Right hindlimb (tissue), 1 donor: ENCODE measurements at regions not wholly inside any gene's neighbourhood (a gene's known extent, or its start where the extent isn't known, plus 50 kb on each side); places are given as distances from the start of the nearest gene placed in this dataset.
A peak's percentile ranks its signal among the peaks of the same experiment; 100 is the strongest.

ENCODE experiments used
- DNase-seq: peaks from one replicate; pipeline ENCODE4 v3.0.0-alpha.2; 2018

GRCh38 chr21:16794950-16795349, 717.9 kb upstream of the CXADR start:
- no peak for DNase-seq

DNA sequence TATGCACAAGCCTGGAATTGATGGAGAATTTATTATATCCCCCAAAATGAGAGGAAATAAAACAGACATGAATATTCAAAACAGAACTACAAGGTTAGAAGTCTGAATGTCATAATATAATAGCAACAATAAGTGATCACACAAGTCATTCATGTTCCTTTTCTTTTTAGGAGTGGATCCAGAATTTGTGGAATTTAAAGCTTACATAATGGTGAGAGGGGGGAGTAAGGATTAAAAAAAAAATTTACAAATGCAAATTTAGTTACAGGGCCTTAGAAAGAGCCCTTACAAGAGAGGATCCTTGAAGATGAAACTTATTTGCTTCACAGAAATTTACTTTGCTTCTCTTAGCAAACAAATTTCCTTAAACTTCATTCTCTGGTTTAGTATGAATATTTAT, 716.1 kb upstream of the CXADR start:
- no peak for DNase-seq

DNA sequence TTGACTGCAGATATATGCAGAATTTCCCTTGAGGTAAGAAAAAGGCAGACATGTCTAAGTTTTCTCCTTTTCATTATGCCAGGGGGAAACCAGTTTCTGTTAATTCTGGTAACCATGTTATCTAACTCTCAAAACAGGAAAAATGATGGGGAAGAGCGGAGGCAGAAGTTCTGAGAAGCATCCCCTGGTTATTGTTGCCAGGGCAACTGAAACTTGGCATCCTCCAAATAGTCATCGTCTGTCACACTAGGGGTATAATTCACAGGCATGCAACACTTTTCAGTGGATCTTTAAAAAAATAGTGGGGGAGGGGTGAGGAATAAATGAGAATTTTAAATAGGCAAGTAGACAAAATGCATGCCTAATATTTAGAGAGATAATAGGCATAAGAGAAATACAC, 715.3 kb upstream of the CXADR start:
- no peak for DNase-seq

DNA sequence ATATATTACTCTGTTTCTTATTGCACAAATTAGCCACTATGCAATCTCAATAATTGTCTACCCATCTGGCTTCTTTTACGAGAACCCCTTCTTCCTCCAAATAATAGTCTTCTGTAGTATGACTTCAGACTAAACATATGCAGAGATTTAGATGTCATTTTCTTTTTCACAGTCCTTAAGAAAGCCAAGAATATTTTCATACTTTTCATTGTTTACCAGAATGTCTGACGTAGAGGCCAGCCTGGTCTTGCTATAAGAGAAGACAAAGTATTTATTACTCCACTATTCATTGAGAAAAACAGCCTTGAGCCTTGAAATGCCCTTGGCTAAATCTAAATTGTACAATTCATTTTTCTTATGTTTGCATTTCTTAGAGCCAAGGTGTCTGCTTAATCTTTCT, 714.9 kb upstream of the CXADR start:
- DNase-seq, result no peak

GRCh38 chr21:16800536-16801275, 712.1 kb upstream of the CXADR start:
- no peak for DNase-seq

DNA sequence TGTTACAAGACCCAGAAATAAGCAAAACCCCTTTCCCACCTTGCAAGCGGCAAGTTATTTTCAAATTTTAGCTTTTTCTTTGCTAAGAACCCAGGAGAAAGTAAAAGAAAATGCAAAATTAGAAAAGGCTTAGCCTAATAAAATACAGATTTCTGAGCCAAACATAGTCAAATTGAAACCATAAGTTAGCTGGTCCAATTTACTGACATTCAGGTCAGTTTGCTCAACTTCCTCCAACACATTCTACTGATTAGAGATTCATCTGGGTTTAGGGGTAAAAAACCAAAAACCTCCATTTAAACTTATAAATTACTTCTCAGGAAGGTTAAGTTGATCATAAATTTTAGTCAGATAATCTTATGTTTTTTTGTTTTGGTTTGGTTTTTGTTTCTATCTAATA, 701.8 kb upstream of the CXADR start:
- no peak for DNase-seq

- DNase-seq, result no peak
These were observed 700.9 kb upstream of the CXADR start for GRCh38 chr21:16811970-16812369.

DNA sequence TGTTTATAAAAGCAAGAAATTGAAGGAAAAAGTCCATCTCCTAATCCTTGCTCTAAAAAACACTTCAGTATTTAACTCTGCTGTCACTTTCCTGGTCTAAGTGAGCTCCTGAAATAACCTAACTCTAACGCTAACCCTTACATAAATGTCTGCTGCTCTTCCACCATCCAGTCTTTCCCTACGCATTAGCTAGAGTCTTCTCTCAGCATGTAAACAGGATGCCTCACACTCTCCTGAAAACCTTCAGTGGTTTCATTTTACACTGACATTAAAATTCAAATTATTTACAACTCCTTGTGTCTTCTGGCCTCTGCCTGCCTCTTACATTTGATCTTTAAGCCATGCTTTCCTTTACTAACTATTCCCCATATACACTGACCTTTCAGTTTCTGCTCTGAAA, 697.6 kb upstream of the CXADR start:
- DNase-seq, result no peak

- no peak for DNase-seq
These were observed 691.3 kb upstream of the CXADR start for GRCh38 chr21:16821588-16821987.

DNA sequence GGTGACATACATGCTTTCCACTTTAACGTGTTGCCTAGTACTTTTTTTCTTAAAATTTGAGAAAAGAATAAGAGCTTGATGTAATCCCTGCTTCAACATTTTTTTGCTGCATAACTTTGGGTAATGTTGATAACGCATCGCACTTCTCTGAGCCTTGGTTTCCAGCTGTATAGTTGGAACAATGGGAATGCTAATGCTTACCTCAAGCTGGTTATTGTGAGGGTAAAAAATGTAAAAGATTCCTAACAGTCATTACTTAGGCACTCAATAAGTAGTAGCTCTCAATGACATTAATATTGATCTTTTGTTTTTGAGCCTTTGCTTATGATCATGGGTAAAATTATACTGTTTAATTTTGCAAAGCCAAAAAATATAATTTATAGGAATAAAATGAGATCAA, 683.3 kb upstream of the CXADR start:
- no peak for DNase-seq

DNA sequence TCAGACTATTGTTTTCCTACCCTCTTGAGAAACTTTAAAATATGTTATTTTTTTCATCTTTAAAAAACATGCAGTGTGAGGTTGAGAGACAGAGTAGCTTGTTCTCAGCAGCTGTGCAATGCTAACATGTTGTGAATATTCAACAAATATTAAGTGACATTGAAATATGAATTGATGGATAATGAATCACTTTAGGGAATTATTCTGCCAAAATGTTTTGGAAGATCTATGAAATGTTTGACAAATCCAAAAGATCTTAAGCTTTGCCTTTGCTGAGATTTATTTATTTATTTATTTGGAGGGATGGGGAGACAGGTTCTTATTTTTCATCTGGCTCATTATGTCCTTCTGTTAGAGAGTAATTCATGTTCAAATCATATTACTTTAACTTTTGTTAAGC, 680.1 kb upstream of the CXADR start:
- DNase-seq, result no peak

DNA sequence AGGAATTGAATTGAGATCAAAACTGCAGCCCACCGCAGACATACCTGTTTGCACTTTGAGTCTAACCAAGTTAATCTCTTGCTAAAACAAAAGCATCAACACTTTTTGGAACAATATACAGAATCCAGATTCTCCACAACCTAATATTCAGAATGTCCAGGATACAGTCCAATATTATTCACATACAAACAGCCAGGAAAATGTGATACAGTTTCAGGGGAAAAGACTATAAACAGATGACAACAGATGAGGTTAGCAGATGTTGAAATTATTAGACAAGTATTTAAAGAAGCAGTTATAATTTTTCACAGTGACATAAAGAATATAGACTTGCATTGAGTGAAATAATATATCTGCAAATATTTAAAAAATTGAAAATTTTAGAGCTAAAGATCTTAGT, 678.1 kb upstream of the CXADR start:
- DNase-seq, result no peak

- no peak for DNase-seq
These were observed 675.5 kb upstream of the CXADR start for GRCh38 chr21:16837321-16837720.

GRCh38 chr21:16837721-16838120, 675.1 kb upstream of the CXADR start:
- no peak for DNase-seq

GRCh38 chr21:16838331-16838730, 674.5 kb upstream of the CXADR start:
- peak; percentile 64 for DNase-seq

DNA sequence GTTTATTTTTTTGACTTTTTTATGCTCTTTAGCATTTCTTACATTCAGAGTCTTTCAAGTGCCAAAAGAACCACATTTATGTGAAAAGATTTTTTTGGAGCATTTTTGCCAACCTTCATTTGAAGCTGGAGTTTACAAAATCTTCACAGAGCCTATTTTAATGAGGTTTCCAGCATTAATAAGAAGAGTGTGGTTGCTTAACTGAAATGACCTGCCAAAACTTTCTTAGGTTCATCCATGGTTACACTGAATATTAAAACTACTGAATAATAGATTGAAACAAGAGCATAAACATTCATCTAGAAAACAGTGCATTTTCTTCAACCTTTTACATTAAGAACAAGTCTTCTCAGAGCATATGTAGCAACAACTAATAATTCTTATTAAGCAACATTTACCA, 672.3 kb upstream of the CXADR start:
- no peak for DNase-seq

GRCh38 chr21:16841975-16842695, 670.7 kb upstream of the CXADR start:
- no peak for DNase-seq

DNA sequence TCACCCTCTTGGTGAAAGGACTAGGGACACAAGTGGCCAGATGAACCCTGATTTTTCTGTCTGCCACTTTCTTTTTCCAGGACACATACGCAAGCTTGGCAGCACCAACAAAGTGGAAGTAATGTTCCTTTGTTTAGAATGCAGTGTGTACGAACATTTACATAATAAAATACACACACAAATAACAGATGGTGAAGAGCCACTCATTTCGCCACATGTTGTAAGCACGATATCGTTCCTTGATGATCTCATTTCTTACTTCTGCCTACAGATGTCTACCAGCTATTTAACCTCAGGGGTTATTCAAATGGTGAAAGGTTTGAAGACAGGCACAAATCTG, 670.2 kb upstream of the CXADR start:
- DNase-seq, result no peak

GRCh38 chr21:16847211-16847610, 665.6 kb upstream of the CXADR start:
- no peak for DNase-seq

DNA sequence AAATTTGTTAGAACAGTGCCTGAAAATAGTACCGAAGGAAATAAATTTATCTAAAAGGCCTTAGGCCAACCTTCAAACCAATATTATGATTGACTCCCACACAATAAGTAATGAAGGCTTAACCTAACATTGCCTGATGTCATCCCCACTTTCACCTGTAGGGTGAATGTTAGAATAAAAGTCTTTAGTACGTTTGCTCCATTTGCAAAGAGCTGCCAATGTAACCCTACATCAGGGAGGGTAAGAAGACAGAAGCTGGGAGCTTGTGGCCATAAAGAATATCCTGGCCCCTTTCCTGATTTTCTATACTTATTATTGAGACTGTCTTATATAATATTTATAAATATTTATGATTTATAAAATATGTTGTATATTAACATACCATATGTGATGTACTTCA, 661.8 kb upstream of the CXADR start:
- no peak for DNase-seq

- DNase-seq, result no peak
These were observed 657.6 kb upstream of the CXADR start for GRCh38 chr21:16855164-16855667.

DNA sequence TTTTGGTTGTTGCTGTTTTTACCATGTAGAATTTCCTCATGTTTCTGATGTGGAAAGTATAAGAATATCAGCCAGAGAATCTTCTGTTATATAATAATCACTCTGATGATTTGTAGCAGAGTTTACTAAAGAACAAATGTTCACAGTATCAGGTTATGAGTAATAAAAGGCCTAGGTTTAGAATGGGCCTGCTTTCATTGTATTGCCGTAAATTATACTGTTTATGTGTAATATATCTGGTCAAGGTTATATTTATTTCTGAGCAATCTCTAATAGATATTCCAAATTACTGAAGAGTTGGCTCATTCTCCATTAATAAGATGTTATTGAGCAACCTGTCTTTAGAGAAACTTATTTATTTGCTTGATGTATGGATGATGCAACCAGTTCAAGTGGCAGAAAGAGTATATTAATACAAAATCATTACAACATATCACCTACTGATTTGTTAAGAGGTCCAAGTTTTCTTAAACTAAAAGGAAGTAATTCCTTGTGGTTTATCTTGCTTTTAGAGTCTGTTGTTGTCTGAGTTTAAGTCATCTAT, 649.4 kb upstream of the CXADR start:
- no peak for DNase-seq

GRCh38 chr21:16863908-16864307, 648.9 kb upstream of the CXADR start:
- DNase-seq, result no peak

- no peak for DNase-seq
These were observed 647.2 kb upstream of the CXADR start for GRCh38 chr21:16865632-16866031.
